Right lobe of liver (tissue), 4 donors: ENCODE measurements at regions not wholly inside any gene's neighbourhood (a gene's known extent, or its start where the extent isn't known, plus 50 kb on each side); places are given as distances from the start of the nearest gene placed in this dataset.

Experiments
- CTCF ChIP-seq, 4 donors: fragments of 200-600 bp in 3 of 4; fragments of 450-650 bp in 1 of 4; IDR thresholded peaks; one replicate each; pipeline versions ENCODE4 v1.5.1 to v1.8.0; 2016 to 2022; ENCODE audit warnings: antibody characterized with exemption in 4 of 4, mild to moderate bottlenecking in 2 of 4
- POLR2A ChIP-seq: fragments of 450-650 bp; IDR thresholded peaks from one replicate; pipeline ENCODE4 v1.6.1; 2017; ENCODE audit warnings: antibody characterized with exemption, mild to moderate bottlenecking
- donor health status: DM: no; HTN: no; CAD: no.
- donor health status: DM: no; HTN: no; CAD: no.
- donor health status: DM: no; HTN: yes; CAD: no.

- TF ChIP-seq CTCF (IDR thresholded peaks at IDR 0.05) (no peak), POLR2A (no peak)
Measured at GRCh38 chr4:125649452-125649851, 334.7 kb downstream of the FAT4 start.
